ENCODE measurements at regions not wholly inside any gene's neighbourhood (a gene's known extent, or its start where the extent isn't known, plus 50 kb on each side); places are given as distances from the start of the nearest gene placed in this dataset.

- DNase-seq: no peak
Observed at GRCh38 chrX:44470816-44471215, 71.8 kb downstream of the FUNDC1 start.

DNA sequence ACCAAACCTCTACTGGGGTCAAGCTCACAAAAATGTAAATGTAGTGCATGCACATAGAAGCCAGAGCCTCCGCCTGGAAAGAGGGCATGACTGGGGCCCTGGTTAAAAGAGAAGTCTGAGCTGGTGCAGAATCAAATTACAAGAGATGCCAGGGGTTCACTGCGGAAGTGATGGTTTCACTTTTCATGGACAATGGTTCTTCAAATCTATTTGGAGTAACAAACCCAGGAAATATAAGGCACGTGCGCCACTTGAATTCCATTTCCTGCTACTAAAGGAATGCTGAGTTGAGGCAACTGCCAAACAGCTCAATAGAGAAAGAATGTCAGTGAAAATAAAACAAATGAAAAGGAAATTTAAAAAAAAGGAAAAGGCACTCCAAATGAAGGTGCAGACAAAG lies 79.8 kb downstream of the FUNDC1 start:
- DNase-seq: no peak

DNA sequence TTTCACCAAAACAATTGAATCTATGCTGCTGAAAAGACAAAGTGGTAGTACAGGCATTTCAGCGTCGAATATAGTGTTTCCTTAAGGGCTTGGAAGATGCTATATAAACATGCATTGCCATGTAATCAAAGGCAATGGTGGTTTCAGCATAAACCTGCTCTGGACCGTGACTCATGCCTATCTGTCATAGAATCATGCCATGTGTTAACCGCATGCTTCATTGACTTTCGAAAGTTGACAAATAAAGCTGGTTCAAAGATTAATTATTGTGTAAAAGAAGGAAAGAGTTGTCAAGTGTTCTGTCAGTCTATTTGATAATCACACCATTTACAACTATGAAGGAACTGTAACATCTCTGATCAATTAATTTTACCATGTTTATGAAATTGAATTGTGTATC lies 83.2 kb downstream of the FUNDC1 start:
- no peak for DNase-seq

GRCh38 chrX:44456685-44457084 lies 86.0 kb downstream of the FUNDC1 start:
- no peak for DNase-seq

GRCh38 chrX:44451056-44451455 lies 91.6 kb downstream of the FUNDC1 start:
- DNase-seq: no peak

- no peak for DNase-seq
Observed at GRCh38 chrX:44447214-44447613, 95.4 kb downstream of the FUNDC1 start.

GRCh38 chrX:44440006-44440405 lies 96.5 kb upstream of the EFHC2 start:
- no peak for DNase-seq

DNA sequence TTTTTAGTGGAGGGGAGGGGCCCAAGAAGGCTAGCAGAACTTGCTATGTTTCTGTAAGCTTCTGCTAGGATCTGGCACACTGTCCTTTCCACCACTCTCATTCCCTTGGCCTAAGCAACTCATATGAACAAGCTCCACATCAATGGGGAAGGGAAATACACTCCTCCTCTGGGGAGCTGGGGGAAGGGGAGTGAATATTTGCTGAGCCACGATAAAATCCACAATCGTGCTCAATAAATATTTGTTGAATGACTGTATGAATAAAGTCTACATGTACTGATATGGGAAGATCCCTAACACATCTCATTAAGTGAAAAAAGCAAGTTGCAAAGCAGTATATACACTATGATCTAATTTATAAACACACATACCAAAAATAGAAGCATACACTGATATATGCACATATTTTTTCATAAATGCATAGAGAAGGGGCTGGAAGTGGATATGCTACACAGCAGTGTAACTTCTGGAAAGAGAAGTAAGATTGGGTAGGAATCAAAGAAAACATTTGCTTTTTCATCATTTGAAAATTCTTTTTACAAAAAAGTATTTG lies 95.8 kb upstream of the EFHC2 start:
- no peak for DNase-seq

GRCh38 chrX:44435047-44435446 lies 91.6 kb upstream of the EFHC2 start:
- no peak for DNase-seq

DNA sequence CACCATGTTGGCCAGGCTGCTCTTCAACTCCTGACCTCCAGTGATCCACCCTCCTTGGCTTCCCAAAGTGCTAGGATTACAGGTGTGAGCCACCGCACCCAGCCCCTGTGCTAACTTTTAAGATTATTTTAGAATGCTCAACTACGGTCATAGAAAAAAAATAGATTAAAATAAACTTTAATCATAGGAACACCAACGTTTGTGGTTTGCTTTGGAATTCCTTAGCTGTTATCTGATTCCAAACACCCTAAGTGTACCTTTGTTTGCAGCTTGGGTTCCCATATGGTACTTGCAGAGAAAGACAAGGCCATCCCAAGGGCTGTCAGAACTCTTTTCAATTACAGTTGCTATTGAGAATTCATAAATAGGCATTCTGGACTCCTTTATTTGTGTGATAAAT lies 90.1 kb upstream of the EFHC2 start:
- DNase-seq: no peak

DNA sequence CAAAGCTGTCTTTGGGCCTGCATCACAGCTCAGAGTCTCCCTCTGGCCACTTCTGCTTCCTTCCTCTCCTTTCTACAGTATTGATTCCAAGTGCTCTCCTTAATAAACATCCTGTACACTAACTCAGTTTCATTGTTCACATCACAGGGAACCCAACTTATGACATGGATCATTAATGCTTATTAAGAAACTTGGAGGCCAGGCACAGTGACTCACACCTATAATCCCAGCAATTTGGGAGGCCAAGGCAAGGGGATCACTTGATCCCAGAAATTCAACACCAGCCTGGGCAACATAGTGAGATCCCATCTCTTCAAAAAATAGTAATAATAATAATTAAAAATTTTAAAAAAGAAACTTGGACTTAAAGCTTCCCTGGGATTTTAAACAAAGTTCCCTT lies 89.2 kb upstream of the EFHC2 start:
- DNase-seq: no peak

- no peak for DNase-seq
Observed at GRCh38 chrX:44431194-44431593, 87.7 kb upstream of the EFHC2 start.

DNA sequence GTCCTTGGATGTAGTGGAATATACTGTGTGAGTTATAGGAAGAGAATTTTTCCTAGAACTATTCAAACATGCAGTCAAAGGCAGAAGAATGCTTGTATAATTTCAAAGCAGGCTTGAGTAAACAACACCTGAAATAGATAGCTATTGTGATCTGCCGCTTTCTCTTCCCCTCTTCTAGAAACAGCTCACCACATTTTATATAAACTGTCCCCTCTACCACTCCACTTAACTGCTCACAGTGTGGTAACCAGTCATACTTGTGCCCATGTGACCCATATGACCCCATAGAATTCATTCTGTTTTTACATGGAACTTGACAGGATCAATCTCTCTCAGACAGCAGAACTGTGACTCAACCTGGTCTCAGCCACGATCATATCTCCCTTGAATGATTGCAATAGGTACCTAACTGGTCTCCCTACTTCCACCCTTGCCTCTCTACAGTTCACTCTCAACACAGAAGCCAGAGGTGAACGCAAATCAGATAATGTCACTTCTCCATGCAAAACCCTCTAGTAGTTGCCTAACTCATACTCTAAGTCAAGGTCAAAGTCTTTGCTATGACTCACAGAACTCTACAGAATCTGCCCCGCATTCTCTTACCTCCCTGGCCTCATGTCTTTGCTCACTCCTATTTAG lies 85.6 kb upstream of the EFHC2 start:
- no peak for DNase-seq

DNA sequence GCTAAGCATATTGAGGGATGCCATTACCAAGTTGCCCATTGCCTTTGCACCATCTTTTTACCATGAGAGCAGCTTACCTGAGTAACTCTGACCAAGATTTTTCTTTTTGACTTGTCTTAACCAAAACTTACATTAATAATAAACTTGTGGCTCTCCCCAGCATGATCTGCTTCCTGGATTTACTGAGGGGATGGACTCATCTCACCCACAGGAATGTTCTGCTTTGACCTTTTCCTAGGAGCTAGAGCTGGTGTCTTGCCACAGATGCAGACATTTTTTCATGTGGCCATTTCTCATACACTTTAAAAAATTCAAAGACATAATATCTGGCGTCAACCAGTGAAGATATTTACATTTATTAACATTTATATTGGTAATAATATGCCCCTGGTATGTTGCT lies 79.2 kb upstream of the EFHC2 start:
- DNase-seq: no peak

DNA sequence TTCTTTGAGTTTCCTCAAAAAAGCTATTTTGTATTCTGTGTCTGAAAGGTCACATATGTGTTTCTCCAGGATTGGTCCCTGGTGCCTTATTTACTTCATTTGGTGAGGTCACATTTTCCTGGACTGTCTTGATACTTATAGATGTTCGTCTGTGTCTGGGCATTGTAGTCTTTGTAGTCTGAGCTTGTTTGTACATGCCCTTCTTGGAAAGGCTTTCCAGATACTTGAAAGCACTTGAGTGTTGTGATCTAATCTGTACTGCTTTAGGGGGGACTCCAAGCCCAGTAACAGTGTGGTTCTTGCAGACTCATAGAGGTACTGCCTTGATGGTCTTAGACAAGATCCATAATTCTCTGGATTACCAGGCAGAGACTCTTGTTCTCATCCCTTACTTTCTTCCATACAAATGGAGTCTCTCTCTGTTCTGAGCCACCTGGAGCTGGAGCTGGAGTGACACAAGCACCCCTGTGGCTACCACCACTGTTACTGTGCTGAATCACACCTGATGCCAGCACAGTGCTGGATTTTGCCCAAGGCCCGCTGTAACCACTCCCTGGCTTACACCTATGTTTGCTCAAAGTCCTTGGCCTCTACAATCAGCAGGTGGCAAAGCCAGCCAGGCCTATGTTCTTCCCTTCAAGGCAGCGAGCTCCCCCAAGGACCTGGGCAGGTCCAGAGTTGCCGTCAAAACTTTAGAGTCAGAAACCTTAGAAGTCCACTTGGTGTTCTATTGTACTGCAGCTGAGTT lies 72.3 kb upstream of the EFHC2 start:
- peak; percentile 0 for DNase-seq

DNA sequence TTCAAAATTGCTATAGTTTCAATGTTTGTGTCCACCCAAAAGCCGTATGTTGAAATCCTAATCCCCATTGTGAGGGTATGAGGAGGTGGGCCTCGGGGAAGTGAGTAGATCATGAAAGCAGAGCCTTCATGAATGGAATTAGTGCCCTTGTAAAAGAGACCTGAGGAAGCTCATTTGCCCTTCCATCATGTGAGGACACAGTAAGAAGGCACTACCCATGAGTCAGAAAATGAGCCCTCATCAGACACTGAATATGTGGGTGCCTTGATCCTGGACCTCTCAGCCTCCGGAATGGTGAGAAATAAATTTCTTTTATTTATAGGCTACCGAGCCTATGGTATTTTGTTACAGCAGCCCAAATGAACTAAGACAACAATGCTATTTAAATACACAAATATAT lies 57.7 kb upstream of the EFHC2 start:
- DNase-seq: no peak

- no peak for DNase-seq
Observed at GRCh38 chrX:44400588-44400987, 57.1 kb upstream of the EFHC2 start.

- DNase-seq: no peak
Observed at GRCh38 chrX:44400161-44400560, 56.7 kb upstream of the EFHC2 start.

Measured in DMS79 (cell line).